HCT116 (cell line): ENCODE measurements at regions not wholly inside any gene's neighbourhood (a gene's known extent, or its start where the extent isn't known, plus 50 kb on each side); places are given as distances from the start of the nearest gene placed in this dataset.

Source experiments
- CEBPB ChIP-seq: IDR thresholded peaks from 2 replicates; pipeline ENCODE4 v1.6.1; 2012; ENCODE audit warnings: low read depth
- EGR1 ChIP-seq: IDR thresholded peaks from 2 replicates; pipeline ENCODE4 v1.6.1; 2012; ENCODE audit warnings: low read depth
- ELF1 ChIP-seq: IDR thresholded peaks from 2 replicates; pipeline ENCODE4 v1.6.1; 2012; ENCODE audit warnings: low read depth, borderline replicate concordance
- EZH2 ChIP-seq: fragments of 200-600 bp; sonication (generic); IDR thresholded peaks from 2 replicates; pipeline ENCODE4 v1.6.1; 2017; ENCODE audit warnings: antibody characterized with exemption, mixed run types
- JUND ChIP-seq: IDR thresholded peaks from 2 replicates; pipeline ENCODE4 v1.6.1; 2012
- POLR2A ChIP-seq: IDR thresholded peaks from 2 replicates; pipeline ENCODE4 v1.7.0; 2011; ENCODE audit warnings: borderline replicate concordance; ENCODE audit not compliant: insufficient read depth, insufficient read length; ENCODE audit errors: extremely low read depth
- POLR2AphosphoS5 ChIP-seq: IDR thresholded peaks from 2 replicates; pipeline ENCODE4 v1.6.1; 2011; ENCODE audit warnings: mild to moderate bottlenecking, low read depth, low read length, moderate library complexity
- RAD21 ChIP-seq: IDR thresholded peaks from 2 replicates; pipeline ENCODE4 v1.6.1; 2012; ENCODE audit warnings: low read depth, mild to moderate bottlenecking
- ZFX ChIP-seq: fragments of 450-650 bp; IDR thresholded peaks from 2 replicates; pipeline ENCODE4 v1.6.1; 2017
- ZNF274 ChIP-seq: fragments of 200-500 bp; sonication (Bioruptor generic); IDR thresholded peaks from 2 replicates; pipeline ENCODE4 v1.6.1; 2014; ENCODE audit warnings: mild to moderate bottlenecking, low read depth, low read length, inconsistent platforms
- TF ChIP-seq, protein P1 (sequence below), 3 experiments: fragments of 200-600 bp in 1 of 3; sonication (generic) in 1 of 3; IDR thresholded peaks in 2 of 3; conservative IDR thresholded peaks in 1 of 3; 2 replicates each; pipeline ENCODE4 v1.5.1; 2012 to 2017; ENCODE audit warnings: low read depth in 2 of 3, low read length in 2 of 3, antibody characterized with exemption in 1 of 3, borderline replicate concordance in 1 of 3, control low read depth in 1 of 3, mild to moderate bottlenecking in 1 of 3, mixed read lengths in 1 of 3, mixed run types in 1 of 3, moderate library complexity in 1 of 3; ENCODE audit not compliant: insufficient read depth in 1 of 3
- TF ChIP-seq, protein P2 (sequence below): IDR thresholded peaks from 2 replicates; pipeline ENCODE4 v1.6.1; 2011; ENCODE audit warnings: mild to moderate bottlenecking, low read length, moderate library complexity; ENCODE audit not compliant: insufficient replicate concordance; ENCODE audit errors: extremely low read depth
- TF ChIP-seq, protein P3 (sequence below): IDR thresholded peaks from 2 replicates; pipeline ENCODE4 v1.6.1; 2012
- TF ChIP-seq, protein P4 (sequence below): IDR thresholded peaks from 2 replicates; pipeline ENCODE4 v1.6.1; 2012

DNA sequence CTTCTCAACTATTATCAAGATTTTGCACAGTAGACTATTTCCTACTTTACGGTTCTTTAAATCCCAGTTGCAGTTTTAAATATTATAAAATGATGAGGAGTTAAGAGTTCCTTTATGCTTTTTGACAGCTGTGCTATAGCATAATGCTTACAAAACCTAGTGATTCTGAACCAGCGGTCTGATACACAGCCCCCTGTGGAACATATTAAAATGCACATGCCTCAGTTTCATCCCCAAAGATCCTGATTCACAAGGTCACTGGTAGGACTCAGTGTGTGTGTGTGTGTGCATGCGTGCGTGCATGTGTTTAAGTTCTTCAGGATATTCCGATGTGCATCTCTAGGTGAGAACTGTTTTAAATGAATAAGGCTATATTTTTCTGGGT is 330.1 kb upstream of the TPM1 start:
- TF ChIP-seq CEBPB (no peak), POLR2A (no peak), ZFX (no peak), POLR2AphosphoS5 (no peak), JUND (no peak), EGR1 (no peak), EZH2 (no peak), ELF1 (no peak), RAD21 (no peak), ZNF274 (no peak)
- TF ChIP-seq, protein P1, sequence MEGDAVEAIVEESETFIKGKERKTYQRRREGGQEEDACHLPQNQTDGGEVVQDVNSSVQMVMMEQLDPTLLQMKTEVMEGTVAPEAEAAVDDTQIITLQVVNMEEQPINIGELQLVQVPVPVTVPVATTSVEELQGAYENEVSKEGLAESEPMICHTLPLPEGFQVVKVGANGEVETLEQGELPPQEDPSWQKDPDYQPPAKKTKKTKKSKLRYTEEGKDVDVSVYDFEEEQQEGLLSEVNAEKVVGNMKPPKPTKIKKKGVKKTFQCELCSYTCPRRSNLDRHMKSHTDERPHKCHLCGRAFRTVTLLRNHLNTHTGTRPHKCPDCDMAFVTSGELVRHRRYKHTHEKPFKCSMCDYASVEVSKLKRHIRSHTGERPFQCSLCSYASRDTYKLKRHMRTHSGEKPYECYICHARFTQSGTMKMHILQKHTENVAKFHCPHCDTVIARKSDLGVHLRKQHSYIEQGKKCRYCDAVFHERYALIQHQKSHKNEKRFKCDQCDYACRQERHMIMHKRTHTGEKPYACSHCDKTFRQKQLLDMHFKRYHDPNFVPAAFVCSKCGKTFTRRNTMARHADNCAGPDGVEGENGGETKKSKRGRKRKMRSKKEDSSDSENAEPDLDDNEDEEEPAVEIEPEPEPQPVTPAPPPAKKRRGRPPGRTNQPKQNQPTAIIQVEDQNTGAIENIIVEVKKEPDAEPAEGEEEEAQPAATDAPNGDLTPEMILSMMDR (IDR thresholded peaks at IDR 0.05 in 2 of 3, conservative IDR thresholded peaks at IDR 0.05 in 1 of 3; ENCODE audit: borderline replicate concordance in 1 of 3, insufficient read depth in 1 of 3, low read depth in 2 of 3, low read length in 2 of 3), result no peak
- TF ChIP-seq, protein P2, sequence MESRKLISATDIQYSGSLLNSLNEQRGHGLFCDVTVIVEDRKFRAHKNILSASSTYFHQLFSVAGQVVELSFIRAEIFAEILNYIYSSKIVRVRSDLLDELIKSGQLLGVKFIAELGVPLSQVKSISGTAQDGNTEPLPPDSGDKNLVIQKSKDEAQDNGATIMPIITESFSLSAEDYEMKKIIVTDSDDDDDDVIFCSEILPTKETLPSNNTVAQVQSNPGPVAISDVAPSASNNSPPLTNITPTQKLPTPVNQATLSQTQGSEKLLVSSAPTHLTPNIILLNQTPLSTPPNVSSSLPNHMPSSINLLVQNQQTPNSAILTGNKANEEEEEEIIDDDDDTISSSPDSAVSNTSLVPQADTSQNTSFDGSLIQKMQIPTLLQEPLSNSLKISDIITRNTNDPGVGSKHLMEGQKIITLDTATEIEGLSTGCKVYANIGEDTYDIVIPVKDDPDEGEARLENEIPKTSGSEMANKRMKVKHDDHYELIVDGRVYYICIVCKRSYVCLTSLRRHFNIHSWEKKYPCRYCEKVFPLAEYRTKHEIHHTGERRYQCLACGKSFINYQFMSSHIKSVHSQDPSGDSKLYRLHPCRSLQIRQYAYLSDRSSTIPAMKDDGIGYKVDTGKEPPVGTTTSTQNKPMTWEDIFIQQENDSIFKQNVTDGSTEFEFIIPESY, result no peak
- TF ChIP-seq, protein P3, sequence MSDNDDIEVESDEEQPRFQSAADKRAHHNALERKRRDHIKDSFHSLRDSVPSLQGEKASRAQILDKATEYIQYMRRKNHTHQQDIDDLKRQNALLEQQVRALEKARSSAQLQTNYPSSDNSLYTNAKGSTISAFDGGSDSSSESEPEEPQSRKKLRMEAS, result no peak
- TF ChIP-seq, protein P4, sequence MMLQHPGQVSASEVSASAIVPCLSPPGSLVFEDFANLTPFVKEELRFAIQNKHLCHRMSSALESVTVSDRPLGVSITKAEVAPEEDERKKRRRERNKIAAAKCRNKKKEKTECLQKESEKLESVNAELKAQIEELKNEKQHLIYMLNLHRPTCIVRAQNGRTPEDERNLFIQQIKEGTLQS, result no peak
